HG02588 (cell line): ENCODE measurements at regions not wholly inside any gene's neighbourhood (a gene's known extent, or its start where the extent isn't known, plus 50 kb on each side); places are given as distances from the start of the nearest gene placed in this dataset.
"Not testable (repeated sequence)": the region's sequence is repeated elsewhere in the genome, so short reads cannot be mapped to it uniquely, and the experiment has no call there.

Source experiments
- ATAC-seq: cut with Tn5 transposase; IDR thresholded peaks from one replicate; pipeline ENCODE4 v1.9.1; 2021; ENCODE audit warnings: mild to moderate bottlenecking, moderate library complexity; ENCODE audit not compliant: unreplicated experiment

GRCh38 chr5:2537378-2538145 lies 213.9 kb downstream of the IRX2 start:
- ATAC-seq = no peak

GRCh38 chr5:2536632-2537377 lies 214.7 kb downstream of the IRX2 start:
- ATAC-seq = no peak

GRCh38 chr5:2534970-2535369 lies 216.5 kb downstream of the IRX2 start:
- no peak for ATAC-seq

- no peak for ATAC-seq
Measured at GRCh38 chr5:2534251-2534650, 217.2 kb downstream of the IRX2 start.

- not testable (repeated sequence) for ATAC-seq
Measured at GRCh38 chr5:2533848-2534247, 217.6 kb downstream of the IRX2 start.

- ATAC-seq = no peak
Measured at GRCh38 chr5:2532809-2533208, 218.7 kb downstream of the IRX2 start.

GRCh38 chr5:2531318-2531717 lies 220.2 kb downstream of the IRX2 start:
- ATAC-seq = no peak

- no peak for ATAC-seq
Measured at GRCh38 chr5:2530609-2531008, 220.9 kb downstream of the IRX2 start.

GRCh38 chr5:2529371-2530092 lies 221.9 kb downstream of the IRX2 start:
- ATAC-seq = no peak

GRCh38 chr5:2525351-2525750 lies 226.1 kb downstream of the IRX2 start:
- no peak for ATAC-seq

- ATAC-seq = no peak
Measured at GRCh38 chr5:2524620-2525019, 226.9 kb downstream of the IRX2 start.

GRCh38 chr5:2523180-2523579 lies 228.3 kb downstream of the IRX2 start:
- ATAC-seq = no peak

GRCh38 chr5:2522372-2522771 lies 229.1 kb downstream of the IRX2 start:
- no peak for ATAC-seq

GRCh38 chr5:2519153-2519552 lies 232.3 kb downstream of the IRX2 start:
- no peak for ATAC-seq

- ATAC-seq = no peak
Measured at GRCh38 chr5:2517451-2517850, 234.0 kb downstream of the IRX2 start.

- no peak for ATAC-seq
Measured at GRCh38 chr5:2515180-2515764, 236.2 kb downstream of the IRX2 start.

GRCh38 chr5:2514484-2514883 lies 237.0 kb downstream of the IRX2 start:
- no peak for ATAC-seq

- no peak for ATAC-seq
Measured at GRCh38 chr5:2511706-2512105, 239.8 kb downstream of the IRX2 start.

- no peak for ATAC-seq
Measured at GRCh38 chr5:2511126-2511525, 240.4 kb downstream of the IRX2 start.

- ATAC-seq = no peak
Measured at GRCh38 chr5:2509527-2509926, 241.9 kb downstream of the IRX2 start.

- no peak for ATAC-seq
Measured at GRCh38 chr5:2508514-2508913, 243.0 kb downstream of the IRX2 start.
